Skin of body (tissue), 1 donor: ENCODE measurements at regions not wholly inside any gene's neighbourhood (a gene's known extent, or its start where the extent isn't known, plus 50 kb on each side); places are given as distances from the start of the nearest gene placed in this dataset.

Experiments used
- DNase-seq: peaks from one replicate; lab custom pipeline; 2025; lab: John Stamatoyannopoulos, UW

DNA sequence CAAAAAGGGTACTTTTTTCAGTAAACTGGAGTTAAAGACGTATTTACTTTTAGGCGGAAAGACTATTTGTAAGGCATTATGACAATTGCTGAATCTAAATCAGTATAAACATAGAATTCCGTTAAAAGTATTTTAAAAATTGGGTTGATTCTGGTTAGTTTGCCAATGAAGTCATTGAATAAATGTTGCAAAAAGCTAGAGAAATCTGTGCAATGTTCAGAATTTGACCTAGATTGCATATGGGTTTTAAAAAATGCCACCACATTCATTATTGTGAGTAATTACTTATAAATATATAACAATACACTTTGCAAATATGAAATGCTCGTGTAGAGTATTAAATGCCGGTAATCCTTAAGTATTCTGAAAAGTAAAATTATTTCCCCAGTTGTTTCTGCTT, 116.5 kb upstream of the EEF1E1 start:
- DNase-seq: no peak

DNA sequence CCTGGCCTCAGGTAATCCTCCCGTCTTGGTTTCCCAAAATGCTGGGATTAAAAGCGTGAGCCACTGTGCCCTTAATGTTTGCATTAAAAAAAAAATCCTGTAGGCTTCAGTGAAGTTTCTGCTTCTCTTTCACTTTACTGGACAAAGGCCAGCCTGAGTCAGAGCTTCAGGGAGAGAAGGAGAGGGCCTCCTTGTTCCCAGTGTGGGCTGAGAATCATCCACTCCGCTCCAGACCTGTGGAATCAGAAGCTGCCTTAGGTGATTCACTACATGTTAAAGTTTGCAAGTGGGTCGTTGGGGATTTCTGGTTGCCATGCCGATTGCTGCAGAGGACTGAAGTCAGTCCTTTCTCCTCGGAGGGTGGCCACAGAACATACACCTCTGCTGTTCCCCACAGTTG, 113.3 kb upstream of the EEF1E1 start:
- no peak for DNase-seq

DNA sequence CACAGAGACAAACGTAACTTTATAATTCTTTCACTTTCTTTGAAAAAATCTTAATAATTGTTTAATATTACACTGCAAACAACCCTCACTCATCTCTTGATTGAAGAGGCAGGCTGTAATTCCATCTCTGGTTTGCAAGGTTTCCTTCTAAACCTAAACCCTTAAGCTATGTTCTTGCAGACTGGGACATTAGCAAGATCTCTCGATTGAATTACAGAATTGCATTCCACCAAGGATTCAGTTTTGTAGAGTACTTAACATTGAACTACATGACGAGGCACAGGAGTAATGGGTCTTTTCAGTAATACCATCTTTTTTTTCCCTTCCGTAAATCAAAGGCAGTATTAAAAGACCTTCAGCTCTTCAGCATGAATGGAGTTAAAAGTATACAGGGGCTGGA, 111.6 kb upstream of the EEF1E1 start:
- no peak for DNase-seq

DNA sequence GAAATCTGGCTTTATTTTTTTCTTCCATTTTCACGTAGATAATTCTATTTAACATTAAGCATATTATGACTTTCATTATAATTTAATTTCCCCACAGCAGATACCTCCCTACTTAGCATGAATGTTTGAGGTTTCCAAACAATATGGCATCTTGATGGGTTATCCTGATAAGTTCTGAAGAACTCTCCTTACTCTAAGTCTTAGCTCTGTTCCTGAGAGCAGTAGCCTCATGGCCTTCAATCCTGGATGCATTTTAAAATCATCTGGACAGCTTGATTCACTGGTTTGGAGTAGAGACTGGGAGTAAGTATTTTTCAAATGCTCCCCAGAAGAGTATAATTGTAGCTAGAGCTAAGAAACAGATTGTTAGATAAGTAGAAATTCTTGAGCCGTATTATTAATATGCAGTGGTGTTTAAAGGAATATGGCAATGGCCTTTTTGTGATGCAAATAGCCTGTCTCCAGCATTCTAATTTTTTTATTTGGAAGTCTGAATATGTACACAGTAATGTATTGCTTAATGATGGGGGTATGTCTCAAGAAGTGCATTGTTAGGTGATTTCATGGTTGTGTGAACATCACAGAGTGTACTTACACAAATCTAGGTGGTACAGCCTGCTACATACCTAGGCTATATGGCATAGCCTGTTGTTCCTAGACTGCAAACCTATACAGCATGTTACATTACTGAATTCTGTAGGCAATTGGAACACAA, 110.5 kb upstream of the EEF1E1 start:
- no peak for DNase-seq

- DNase-seq: no peak
Measured at GRCh38 chr6:8207869-8208191, 105.5 kb upstream of the EEF1E1 start.

GRCh38 chr6:8207191-8207868, 105.0 kb upstream of the EEF1E1 start:
- DNase-seq: no peak

GRCh38 chr6:8203337-8203736, 101.0 kb upstream of the EEF1E1 start:
- DNase-seq: no peak

GRCh38 chr6:8201679-8202078, 99.3 kb upstream of the EEF1E1 start:
- DNase-seq: no peak

DNA sequence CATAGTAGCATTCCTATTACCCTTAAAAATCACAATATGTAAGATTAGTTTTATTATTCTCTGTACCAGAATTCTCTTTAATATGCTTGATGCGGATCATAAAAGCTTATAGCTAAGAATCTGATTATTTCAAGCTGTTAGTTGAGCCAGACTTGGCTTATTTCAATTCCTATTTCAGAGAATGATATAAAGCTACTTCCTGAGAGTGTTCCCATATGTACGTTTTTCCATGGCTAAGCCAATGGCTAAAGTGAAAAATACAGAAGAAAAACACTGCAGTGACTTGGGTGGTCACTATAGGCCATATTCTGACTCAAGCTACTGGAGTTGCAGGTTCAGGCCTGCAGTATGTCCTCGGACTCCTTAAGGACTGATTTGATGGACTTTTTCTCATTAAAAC, 97.9 kb upstream of the EEF1E1 start:
- DNase-seq: no peak

- no peak for DNase-seq
Measured at GRCh38 chr6:8195714-8196102, 93.4 kb upstream of the EEF1E1 start.

DNA sequence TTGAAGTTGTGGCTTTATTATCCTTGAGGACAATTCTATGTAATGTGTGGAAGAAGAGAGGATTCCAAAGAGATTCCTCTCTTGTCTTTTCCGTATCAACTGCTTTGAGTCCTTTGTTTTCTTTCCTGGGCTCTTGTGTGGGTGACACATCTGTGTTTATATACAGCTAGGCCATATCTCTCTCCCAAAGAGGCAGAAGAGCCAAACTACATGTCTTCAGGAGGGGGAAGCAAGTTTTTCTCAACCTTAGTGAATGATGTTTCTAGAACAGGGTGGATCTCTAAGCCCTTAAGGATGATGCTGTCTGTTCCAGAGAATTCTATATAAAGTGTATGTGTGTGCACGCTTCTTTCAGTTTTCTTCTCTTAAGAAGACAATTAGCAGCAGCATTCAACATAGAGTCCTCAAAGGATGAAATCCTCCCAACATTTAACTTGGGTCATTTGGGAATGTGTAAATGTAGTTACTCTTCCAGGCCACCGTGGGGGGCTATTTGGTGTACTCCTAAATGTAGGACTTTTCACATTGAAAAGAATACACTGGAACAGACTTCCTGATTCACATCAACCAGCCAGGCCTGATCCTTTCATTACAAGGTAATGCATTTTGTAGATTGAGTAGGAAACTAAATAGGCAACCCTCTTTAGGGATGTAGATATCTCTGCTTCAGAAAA, 92.8 kb upstream of the EEF1E1 start:
- no peak for DNase-seq

DNA sequence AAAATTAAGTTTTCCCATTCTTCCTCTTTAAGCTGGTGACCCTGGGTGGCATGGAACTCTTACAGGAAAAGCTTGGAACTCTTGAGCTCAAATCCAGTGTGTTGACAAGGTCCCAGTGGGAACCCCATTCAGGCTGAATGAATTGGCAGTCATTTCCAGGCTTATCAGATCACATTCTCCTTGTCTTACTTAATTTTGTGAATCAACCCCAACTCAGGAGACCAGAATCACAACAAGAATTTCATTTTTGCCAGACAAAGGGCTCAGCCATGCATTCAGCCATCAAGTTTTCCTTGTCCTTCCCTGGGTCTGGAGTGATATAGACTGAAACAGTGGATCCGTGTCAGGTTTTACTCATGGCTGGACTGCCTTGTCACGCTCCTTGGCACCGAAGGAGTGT, 92.1 kb upstream of the EEF1E1 start:
- DNase-seq: no peak

DNA sequence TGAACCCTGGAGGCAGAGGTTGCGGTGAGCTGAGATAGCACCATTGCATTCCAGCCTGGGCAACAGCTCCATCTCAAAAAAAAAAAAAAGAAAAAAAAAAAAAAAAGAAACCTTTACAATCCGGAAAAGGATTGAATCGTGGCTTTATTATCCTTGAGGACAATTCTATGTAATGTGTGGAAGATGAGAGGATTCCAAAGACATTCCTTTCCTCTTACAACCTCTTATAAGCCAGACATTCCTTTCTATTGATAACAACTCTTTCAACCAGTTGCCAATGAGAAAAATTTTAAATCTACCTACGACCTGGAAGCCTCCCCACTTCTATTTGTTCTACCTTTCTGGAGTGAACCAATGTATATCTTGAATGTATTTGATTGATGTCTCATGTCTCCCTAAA, 91.2 kb upstream of the EEF1E1 start:
- DNase-seq: no peak

- DNase-seq: no peak
Measured at GRCh38 chr6:8192597-8192996, 90.2 kb upstream of the EEF1E1 start.

DNA sequence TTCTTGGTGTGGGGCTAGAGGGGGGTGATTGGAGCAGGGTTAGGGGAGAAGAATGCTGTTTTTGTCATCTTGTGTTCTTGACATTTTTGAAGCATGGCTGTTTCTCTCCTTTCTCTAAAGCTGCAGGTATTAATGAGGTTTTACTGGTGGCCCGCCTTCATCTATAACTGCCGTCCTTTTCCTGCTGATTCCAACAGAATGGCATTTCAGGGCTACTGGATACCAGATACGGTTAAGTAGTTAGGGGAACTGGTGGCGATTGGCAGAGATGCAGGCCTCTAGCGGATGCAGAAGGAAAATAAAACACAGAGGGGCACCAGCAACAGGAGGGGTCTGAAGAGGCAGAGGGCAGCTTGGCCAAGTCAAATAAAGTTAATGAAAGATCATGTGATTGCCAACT, 89.7 kb upstream of the EEF1E1 start:
- no peak for DNase-seq

DNA sequence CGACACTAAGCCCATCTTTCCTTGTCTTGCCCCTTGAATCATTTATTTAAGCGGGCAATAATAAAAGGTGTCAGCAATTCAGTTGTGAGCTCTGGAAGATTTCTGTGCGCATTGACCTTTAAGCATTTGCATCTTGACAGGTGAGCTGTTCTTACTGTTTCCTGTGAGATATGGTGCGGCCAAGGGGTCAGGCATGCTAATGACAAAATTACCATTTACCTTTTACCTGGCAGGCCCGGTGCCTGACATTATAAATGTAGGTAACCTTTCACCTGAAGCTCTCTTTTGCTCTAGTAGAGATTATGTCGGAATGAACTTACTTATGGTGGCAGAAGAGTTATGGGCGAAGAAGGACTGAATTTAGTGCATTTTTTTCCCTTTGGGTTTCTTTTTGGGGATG, 89.3 kb upstream of the EEF1E1 start:
- no peak for DNase-seq

DNA sequence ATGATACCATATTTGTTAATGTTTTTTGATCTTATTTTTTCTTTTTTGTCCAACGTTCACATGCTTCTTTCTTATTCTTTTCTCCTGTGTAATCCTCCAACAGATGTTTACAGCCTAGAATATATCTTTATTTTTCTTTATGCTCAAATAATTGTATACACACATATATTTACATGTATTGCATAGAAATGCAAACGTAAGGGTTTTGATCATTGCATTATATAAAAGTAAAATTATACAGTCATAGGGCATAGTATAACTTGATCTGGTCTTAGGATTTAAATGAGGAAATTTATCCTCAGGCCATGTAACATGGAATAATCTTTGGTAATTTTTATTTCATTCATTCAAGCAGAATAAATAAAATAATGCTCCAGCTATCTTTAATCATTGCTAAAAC, 84.9 kb upstream of the EEF1E1 start:
- no peak for DNase-seq

- no peak for DNase-seq
Measured at GRCh38 chr6:8182902-8183665, 80.7 kb upstream of the EEF1E1 start.

DNA sequence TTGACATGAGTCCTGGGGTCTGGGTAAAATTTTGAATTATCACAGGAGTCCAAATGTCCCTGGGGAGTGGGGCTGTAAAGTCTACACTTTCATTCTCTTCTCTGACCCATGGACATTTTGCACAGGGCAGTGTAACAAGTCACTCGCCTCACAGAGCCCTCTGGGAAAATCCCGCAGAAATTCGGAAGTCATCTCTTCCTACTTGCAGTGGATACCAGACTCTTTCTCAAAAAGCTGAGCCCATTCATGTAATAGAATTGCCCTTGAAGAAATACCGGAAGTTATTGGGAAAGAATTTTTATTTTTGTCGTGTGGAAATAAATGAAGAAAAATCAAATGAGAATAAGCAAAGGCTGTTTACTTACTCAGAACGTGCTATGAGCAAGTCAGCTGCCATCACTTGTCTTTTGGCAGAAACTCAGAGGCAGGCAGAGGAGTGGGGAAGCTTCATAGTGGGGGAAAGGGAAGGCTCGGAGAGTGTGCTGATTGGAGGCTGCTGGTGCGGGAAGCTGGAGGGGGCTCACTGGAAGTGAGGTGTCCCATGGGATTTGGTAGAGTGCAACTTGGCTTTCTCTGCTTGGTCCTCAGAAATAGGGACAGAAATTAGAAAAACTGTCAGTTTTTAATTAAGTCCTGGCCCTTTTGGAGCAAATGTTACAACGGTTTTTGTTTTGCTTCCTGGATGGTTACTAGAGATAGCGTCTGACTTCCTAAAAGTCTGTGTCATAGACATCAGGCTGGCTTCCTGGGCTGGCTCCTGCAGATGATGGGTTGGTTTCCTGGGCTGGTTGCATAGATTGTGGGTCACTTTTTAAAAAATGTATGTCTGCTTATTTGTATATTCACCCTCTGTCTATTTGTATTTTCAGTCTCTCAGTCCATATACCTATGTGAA, 79.8 kb upstream of the EEF1E1 start:
- no peak for DNase-seq

GRCh38 chr6:8181160-8181881, 79.0 kb upstream of the EEF1E1 start:
- DNase-seq: no peak
